Fibroblast of pulmonary artery (primary cell): ENCODE measurements at regions not wholly inside any gene's neighbourhood (a gene's known extent, or its start where the extent isn't known, plus 50 kb on each side); places are given as distances from the start of the nearest gene placed in this dataset.

Experiments
- DNase-seq: peaks from one replicate; pipeline ENCODE4 v3.0.0-alpha.2; 2010; ENCODE audit warnings: low read depth
- H3K4me3 ChIP-seq: replicated peaks from 2 replicates; pipeline ENCODE4 v1.5.1; 2011; ENCODE audit warnings: low read depth, mild to moderate bottlenecking, control low read depth, low read length, moderate library complexity
- TF ChIP-seq, protein P1 (sequence below): IDR thresholded peaks from 2 replicates; pipeline ENCODE4 v1.5.1; 2011; ENCODE audit warnings: mild to moderate bottlenecking, control low read depth, low read length, inconsistent platforms; ENCODE audit errors: missing control alignments

DNA sequence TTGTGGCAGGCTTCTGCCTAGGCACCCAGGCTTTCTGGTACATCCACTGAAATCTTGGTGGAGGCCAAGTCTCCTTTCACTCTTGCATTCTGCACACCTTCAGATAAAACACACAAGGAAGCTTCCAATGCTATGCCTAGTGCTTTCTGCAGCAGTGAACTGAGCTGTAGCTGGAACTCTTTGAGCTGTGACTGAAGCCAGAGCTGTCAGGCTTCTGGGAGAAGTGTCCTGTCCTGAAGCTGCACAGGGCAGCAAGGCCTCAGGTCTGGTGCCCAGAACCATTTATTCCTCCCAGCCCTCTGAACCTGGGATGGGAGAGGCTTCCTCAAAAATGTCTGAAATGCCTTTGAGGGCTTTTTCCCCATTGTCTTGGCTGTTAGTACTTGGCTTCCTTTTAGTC lies 941.7 kb downstream of the LRFN5 start:
- TF ChIP-seq, protein P1, sequence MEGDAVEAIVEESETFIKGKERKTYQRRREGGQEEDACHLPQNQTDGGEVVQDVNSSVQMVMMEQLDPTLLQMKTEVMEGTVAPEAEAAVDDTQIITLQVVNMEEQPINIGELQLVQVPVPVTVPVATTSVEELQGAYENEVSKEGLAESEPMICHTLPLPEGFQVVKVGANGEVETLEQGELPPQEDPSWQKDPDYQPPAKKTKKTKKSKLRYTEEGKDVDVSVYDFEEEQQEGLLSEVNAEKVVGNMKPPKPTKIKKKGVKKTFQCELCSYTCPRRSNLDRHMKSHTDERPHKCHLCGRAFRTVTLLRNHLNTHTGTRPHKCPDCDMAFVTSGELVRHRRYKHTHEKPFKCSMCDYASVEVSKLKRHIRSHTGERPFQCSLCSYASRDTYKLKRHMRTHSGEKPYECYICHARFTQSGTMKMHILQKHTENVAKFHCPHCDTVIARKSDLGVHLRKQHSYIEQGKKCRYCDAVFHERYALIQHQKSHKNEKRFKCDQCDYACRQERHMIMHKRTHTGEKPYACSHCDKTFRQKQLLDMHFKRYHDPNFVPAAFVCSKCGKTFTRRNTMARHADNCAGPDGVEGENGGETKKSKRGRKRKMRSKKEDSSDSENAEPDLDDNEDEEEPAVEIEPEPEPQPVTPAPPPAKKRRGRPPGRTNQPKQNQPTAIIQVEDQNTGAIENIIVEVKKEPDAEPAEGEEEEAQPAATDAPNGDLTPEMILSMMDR = no peak
- peak; percentile 24 for DNase-seq
- H3K4me3 ChIP-seq = no peak overlapping the region

DNA sequence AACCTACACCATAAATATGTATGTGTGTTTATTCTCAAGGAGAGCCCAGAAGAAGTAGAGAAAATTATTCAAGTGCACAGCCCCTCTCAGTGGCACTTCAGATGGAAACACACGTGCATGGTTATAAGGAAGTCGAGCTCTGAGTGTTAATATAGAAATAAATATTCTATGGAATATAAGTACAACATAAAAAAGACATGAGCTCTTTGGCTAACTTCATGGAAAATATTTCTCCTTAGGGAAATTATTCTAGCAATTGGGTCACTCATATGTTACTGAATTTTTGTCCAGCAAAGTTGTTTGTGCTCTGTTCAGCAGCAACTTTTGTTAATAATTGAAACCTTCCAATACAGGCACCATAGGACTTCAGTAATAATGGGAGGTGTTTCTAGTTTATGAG lies 939.0 kb downstream of the LRFN5 start:
- no peak overlapping the region for H3K4me3 ChIP-seq
- DNase-seq = no peak
- TF ChIP-seq, protein P1 = no peak

DNA sequence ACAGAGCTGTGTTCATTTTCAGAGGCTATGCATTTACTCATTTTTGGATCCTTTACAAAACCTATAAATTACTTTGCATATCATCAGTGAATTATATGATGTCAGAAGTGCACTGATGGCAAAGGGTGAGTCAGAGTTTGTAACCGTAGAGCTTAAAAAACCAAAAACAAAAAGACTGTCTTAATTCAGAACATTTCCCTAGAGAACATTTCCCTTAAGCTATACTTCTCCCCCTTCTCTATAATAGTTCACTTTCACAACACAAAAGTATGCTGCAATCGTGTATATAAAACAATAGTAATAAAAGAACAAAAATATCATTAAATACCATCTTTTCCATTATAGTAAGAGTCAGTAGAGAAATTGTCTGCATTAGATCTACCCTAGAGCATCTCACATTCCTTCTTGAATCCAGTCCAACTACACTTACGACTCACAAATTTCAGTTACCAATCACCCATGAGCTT lies 934.9 kb downstream of the LRFN5 start:
- DNase-seq = peak; percentile 55
- no peak overlapping the region for H3K4me3 ChIP-seq
- TF ChIP-seq, protein P1 = no peak

DNA sequence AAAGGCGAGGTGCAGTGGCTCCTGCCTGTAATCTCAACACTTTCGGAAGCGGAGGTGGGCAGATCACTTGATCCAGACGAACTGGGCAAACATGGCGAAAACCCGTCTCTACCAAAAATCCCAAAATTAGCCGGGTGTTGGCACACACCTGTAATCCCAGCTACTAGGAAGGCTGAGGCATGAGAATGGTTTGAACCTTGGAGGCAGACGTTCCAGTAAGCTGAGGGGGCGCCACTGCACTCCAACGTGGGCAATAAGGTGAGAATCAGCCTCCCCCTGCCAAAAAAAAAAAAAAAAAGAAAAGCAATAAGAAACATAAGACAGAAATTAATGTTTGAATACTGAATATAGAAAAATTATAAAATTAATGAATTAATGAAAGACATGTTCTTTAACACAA lies 928.7 kb downstream of the LRFN5 start:
- no peak overlapping the region for H3K4me3 ChIP-seq
- no peak for DNase-seq
- TF ChIP-seq, protein P1 = no peak

DNA sequence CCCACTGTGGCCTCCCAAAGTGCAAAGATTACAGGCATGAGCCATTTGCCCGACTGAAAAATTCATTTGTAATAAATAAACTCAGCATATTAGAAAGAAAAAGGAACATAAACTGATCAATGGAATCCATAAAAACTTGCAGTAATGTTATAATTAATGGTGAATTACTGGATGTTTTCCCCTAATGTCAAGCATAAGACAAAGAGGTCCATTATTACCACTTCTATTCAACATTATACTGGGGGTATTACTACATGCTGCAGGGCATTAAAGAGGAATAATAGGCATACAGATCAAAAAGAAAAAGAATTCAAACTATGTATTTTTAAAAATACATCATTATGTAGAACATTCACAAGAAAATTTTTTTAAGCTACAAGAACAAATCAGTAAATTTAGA lies 926.8 kb downstream of the LRFN5 start:
- no peak overlapping the region for H3K4me3 ChIP-seq
- DNase-seq = no peak
- TF ChIP-seq, protein P1 = no peak

DNA sequence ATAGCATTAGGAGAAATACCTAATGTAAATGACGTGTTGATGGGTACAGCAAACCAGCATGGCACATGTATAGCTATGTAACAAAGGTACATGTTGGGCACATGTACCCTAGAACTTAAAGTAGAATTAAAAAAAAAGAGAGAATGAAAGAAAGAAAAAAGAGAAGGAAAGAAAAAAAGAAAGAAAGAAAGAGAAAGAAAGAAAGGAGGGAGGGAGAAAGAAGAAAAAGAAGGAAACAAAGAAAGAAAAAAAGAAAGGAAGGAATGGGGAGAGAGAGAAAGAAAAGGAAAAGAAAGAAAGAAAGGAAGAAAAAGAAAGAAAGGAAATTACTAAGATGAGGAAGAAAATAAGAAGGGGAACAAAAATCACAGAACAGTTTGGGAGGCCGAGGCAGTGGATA lies 925.5 kb downstream of the LRFN5 start:
- no peak for DNase-seq
- no peak overlapping the region for H3K4me3 ChIP-seq
- TF ChIP-seq, protein P1 = no peak

DNA sequence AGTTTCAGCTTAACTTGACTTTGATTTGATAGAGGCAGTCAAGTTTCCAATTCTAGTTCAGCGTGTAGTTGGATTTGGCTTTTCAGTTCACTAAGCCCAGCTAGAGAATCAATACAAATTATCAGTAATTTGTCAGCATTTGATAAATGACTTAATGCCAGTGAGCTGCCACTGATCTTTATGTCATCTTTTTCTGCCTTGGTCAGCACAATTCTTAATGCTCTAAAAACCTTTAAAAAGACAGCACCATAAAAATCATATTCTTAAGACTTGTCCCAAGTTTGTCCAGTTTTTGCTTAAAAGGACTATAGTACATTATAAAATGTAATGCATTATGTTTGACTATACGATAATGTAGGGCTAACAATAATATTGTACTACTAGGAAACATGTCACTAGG lies 920.5 kb downstream of the LRFN5 start:
- DNase-seq = no peak
- TF ChIP-seq, protein P1 = no peak
- H3K4me3 ChIP-seq = no peak overlapping the region
